Esophagus muscularis mucosa (tissue), 4 donors: ENCODE measurements at regions not wholly inside any gene's neighbourhood (a gene's known extent, or its start where the extent isn't known, plus 50 kb on each side); places are given as distances from the start of the nearest gene placed in this dataset.

Experiments
- DNase-seq: peaks from one replicate; pipeline ENCODE4 v3.0.0-alpha.2; 2017; ENCODE audit errors: extremely low spot score
- H3K27ac ChIP-seq, 4 donors: fragments of 200-600 bp; sonication (generic); replicated peaks in 1 of 4; 1 replicate in 3 of 4; 2 replicates in 1 of 4; pipeline ENCODE4 v1.5.1; 2016 to 2019; ENCODE audit warnings: mild to moderate bottlenecking in 1 of 4
- H3K27me3 ChIP-seq, 4 donors: fragments of 200-600 bp; sonication (generic); one replicate each; pipeline versions ENCODE4 v1.5.1 to v1.6.0; 2016 to 2019
- H3K36me3 ChIP-seq, 4 donors: fragments of 200-600 bp; sonication (generic); one replicate each; pipeline ENCODE4 v1.5.1; 2016 to 2019
- H3K4me1 ChIP-seq, 4 donors: fragments of 200-600 bp; sonication (generic); one replicate each; pipeline ENCODE4 v1.5.1; 2016 to 2019
- H3K4me3 ChIP-seq, 4 donors: fragments of 200-600 bp; sonication (generic); 1 replicate in 2 of 4; 2 replicates in 2 of 4; pipeline ENCODE4 v1.5.1; 2016 to 2019; ENCODE audit warnings: mild to moderate bottlenecking in 4 of 4, moderate library complexity in 1 of 4
- H3K9me3 ChIP-seq, 4 donors: fragments of 200-600 bp; sonication (generic); 1 replicate in 3 of 4; 2 replicates in 1 of 4; pipeline ENCODE4 v1.5.1; 2016 to 2019
- EP300 ChIP-seq: sonication (generic); formaldehyde crosslinking; IDR thresholded peaks from one replicate; pipeline ENCODE4 v1.6.1; 2017; ENCODE audit warnings: antibody characterized with exemption
- POLR2A ChIP-seq: fragments of 450-650 bp; IDR thresholded peaks from one replicate; pipeline ENCODE4 v1.6.1; 2017; ENCODE audit warnings: antibody characterized with exemption, moderate library complexity, mild to moderate bottlenecking, low read depth
- POLR2AphosphoS5 ChIP-seq, 2 donors: sonication (generic); formaldehyde crosslinking; IDR thresholded peaks; one replicate each; pipeline ENCODE4 v1.6.1; 2017; ENCODE audit warnings: antibody characterized with exemption in 2 of 2
- WGBS: methylation state at CpG from one replicate; pipeline ENCODE4 v1.1.5; 2018; 5-methylcytosine and 5-hydroxymethylcytosine counted together
- intact Hi-C: fragments of 100-400 bp; cut with DNase I; formaldehyde crosslinking; loops from one replicate; pipeline ENCODE4 v1.15.1; 2023
- TF ChIP-seq, protein P1 (sequence below), 3 experiments: fragments of 200-600 bp in 2 of 3; fragments of 450-650 bp in 1 of 3; sonication (generic) in 2 of 3; IDR thresholded peaks; one replicate each; pipeline ENCODE4 v1.5.1; 2017 to 2019; ENCODE audit warnings: antibody characterized with exemption in 3 of 3, mild to moderate bottlenecking in 2 of 3, moderate library complexity in 1 of 3

DNA sequence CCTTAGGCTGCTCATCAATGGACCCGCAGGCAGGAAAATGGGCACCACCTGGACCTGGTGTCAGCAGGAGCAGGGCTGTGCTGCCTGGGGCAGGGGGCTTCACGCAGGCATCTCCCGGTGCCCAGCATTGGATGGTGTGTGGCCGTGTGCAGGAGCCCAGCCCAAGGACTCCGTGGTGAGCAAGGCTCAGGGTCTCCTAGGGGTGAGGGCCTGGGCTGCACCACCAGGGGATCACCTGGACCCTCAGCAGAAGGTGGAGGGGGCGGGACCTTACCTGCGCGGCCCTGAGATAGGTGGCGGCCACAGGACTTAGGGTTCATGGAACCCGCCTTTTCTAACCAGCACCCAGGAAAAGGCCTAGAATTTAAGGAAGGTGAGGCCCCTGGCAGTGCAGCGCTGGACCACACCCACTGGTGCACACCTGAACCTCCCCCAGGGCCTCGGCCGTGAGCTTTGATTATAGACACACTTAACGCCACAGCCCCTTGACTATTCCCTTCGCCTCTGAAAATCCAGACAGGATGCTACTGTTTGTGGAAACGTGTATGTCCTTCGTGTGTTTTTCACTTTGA, 89.0 kb downstream of the TMEM18 start:
- H3K4me3 ChIP-seq = no peak overlapping the region
- no peaks in the 10 kb centered on the region for H3K36me3 ChIP-seq
- H3K27me3 ChIP-seq = peaks cover 0 to 23% (median 0%) of the 10 kb centered on the region in 4 donors
- WGBS = over 99% methylated on average over 11 of the region's 17 CpGs
- DNase-seq = no peak
- intact Hi-C loops = no loop called here
- TF ChIP-seq POLR2A (no peak), POLR2AphosphoS5 (IDR thresholded peaks at IDR 0.05) (no peak), EP300 (no peak)
- TF ChIP-seq, protein P1, sequence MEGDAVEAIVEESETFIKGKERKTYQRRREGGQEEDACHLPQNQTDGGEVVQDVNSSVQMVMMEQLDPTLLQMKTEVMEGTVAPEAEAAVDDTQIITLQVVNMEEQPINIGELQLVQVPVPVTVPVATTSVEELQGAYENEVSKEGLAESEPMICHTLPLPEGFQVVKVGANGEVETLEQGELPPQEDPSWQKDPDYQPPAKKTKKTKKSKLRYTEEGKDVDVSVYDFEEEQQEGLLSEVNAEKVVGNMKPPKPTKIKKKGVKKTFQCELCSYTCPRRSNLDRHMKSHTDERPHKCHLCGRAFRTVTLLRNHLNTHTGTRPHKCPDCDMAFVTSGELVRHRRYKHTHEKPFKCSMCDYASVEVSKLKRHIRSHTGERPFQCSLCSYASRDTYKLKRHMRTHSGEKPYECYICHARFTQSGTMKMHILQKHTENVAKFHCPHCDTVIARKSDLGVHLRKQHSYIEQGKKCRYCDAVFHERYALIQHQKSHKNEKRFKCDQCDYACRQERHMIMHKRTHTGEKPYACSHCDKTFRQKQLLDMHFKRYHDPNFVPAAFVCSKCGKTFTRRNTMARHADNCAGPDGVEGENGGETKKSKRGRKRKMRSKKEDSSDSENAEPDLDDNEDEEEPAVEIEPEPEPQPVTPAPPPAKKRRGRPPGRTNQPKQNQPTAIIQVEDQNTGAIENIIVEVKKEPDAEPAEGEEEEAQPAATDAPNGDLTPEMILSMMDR (IDR thresholded peaks at IDR 0.05) = no peak
- no peak overlapping the region for H3K27ac ChIP-seq
- peaks cover 0 to 30% (median 23%) of the 10 kb centered on the region in 4 donors for H3K4me1 ChIP-seq
- H3K9me3 ChIP-seq = no peaks in the 10 kb centered on the region

DNA sequence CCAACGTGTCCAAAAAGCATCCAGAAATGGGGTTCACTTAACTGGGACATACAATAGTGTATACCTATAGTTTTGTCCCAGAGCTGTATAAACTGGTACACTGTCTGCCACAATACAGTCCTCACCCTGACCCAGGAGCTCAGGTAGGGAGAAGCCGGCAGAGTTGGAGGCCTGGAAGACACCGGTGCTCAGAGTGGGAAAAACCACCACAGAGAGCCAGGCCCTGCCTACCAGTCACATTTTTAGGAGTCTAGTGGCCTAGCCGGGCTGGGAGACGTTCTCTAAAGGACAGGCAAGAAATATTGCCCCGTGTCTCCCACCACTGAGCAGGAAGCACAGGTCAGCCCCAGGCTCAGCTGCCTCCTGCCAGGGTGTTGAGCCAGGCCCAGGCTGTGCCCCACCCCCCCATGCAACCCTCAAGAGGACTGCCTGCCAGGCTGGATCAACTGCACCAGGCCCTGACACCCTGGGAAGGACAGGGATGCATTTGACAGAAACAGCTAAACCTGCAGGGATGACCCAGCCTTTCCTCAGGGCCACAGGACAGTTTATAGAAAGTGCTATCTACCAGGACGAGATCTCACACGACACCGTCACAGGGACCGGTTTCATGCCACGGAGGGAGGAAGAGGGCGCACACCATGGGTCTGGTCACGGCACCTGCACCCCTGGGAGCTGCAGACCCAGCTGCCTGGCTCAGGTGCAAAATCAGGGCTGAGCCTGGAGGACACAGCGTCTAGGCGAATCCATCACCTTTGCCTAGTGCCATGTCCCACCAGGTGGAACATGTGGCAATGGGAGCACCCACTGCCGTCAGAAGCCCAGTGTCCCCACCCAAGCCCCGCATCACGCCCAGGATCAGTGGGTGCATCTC, 89.9 kb downstream of the TMEM18 start:
- Histone ChIP-seq H3K4me3 (no peak overlapping the region), H3K27me3 (peaks cover 0 to 19% (median 0%) of the 10 kb centered on the region in 4 donors), H3K9me3 (no peaks in the 10 kb centered on the region), H3K4me1 (peaks cover 0 to 30% (median 23%) of the 10 kb centered on the region in 4 donors), H3K27ac (no peak overlapping the region), H3K36me3 (no peaks in the 10 kb centered on the region)
- 82% methylated on average over 15 of the region's 18 CpGs for WGBS
- TF ChIP-seq POLR2A = no peak
- no peak for TF ChIP-seq EP300
- TF ChIP-seq, protein P1 (IDR thresholded peaks at IDR 0.05) = no peak
- no peak for TF ChIP-seq POLR2AphosphoS5 (IDR thresholded peaks at IDR 0.05)
- intact Hi-C loops = no loop called here
- no peak for DNase-seq

DNA sequence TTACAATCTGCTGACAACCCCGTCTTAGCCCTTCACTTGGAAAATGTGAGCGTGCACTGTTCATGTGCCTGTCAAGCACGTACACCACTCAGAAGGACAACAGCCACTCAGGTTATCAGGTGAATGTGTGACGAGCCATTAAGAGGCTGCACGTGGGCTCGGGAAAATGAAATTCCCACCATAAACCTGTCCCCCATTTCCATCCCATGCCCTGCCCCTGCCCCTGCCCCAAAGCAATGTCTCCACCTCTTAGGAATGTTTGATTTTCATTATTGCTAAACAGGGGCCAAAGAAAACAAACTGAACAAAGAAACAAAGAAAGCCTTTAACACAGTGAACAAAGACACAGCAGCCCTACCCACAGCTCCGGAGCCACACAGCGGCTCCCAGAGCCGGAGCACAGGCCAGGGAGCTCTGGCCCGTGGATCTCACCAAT, 90.5 kb downstream of the TMEM18 start:
- TF ChIP-seq, protein P1 (IDR thresholded peaks at IDR 0.05) = no peak
- TF ChIP-seq POLR2A (no peak), POLR2AphosphoS5 (IDR thresholded peaks at IDR 0.05) (no peak), EP300 (no peak)
- WGBS = 53% methylated on average over 10 of the region's 10 CpGs
- intact Hi-C loops = no loop called here

DNA sequence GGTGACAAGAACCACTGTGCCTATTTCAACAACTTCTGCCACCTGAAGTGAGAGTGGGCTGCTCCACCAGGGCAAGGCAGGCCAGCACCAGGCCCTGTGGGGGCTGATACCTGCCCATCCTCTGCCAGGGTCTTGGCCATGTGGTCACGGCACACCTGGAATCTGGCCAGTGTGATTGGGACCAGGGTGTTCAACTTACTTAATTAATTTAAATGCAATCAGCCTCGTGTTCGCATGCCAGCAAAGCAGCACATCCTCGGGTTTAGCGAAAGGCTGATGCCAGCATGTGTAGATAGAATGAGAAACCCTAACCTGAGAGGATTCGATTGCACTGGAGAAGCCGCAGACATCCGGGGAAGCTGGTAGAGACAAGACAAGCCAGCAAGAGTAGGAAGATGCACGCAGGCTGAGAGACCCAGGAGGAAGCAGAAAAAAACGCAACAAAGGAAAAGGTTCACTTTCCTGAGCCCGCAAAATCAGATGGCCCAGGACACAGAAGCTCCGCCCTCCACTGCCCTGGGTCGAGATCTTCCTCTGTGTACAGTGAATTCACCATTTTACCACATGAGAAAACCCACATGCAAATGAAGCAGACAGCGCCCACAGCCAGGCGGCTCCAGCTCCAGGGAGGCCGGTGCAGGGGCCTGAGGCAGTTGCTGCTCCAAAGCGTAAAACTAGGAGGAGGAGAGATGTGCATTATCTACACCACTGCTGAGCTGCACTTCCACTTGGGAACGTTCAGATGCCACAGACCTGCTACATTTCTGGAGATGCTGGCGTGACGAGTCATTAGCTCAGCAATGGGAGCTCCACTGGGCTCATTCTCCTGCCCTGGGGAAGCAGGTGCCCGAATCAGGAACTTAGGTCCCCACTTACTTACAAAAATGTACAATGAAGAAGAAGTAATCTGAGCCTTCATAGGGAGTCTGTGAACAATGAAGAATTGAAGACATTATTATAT, 92.1 kb downstream of the TMEM18 start:
- no peaks in the 10 kb centered on the region for H3K9me3 ChIP-seq
- intact Hi-C loops = no loop called here
- H3K27ac ChIP-seq = no peak overlapping the region
- H3K4me1 ChIP-seq = peaks cover 0 to 30% (median 23%) of the 10 kb centered on the region in 4 donors
- peaks cover 0 to 10% (median 0%) of the 10 kb centered on the region in 4 donors for H3K27me3 ChIP-seq
- DNase-seq = no peak
- WGBS = 62% methylated on average over 20 of the region's 21 CpGs
- no peak overlapping the region for H3K4me3 ChIP-seq
- no peaks in the 10 kb centered on the region for H3K36me3 ChIP-seq
- TF ChIP-seq POLR2AphosphoS5 (IDR thresholded peaks at IDR 0.05) = no peak
- no peak for TF ChIP-seq EP300
- TF ChIP-seq POLR2A = no peak
- TF ChIP-seq, protein P1 (IDR thresholded peaks at IDR 0.05) = no peak

More for the DNA sequence above, 90.5 kb downstream of the TMEM18 start:
- Histone ChIP-seq H3K27me3 (peaks cover 0 to 19% (median 0%) of the 10 kb centered on the region in 4 donors), H3K27ac (no peak overlapping the region), H3K36me3 (no peaks in the 10 kb centered on the region), H3K4me3 (no peak overlapping the region), H3K9me3 (no peaks in the 10 kb centered on the region), H3K4me1 (peaks cover 0 to 30% (median 23%) of the 10 kb centered on the region in 4 donors)
- DNase-seq = no peak
